GM13976 (cell line): ENCODE measurements at regions not wholly inside any gene's neighbourhood (a gene's known extent, or its start where the extent isn't known, plus 50 kb on each side); places are given as distances from the start of the nearest gene placed in this dataset.

ENCODE experiments used
- DNase-seq: peaks from one replicate; pipeline ENCODE4 v3.0.0; 2012; ENCODE audit warnings: low spot score
- CTCF ChIP-seq: IDR thresholded peaks from 2 replicates; pipeline ENCODE4 v1.5.1; 2012; ENCODE audit warnings: borderline replicate concordance, mild to moderate bottlenecking; ENCODE audit not compliant: insufficient read depth; ENCODE audit errors: extremely low read depth, missing control alignments, control extremely low read depth
- in situ Hi-C: fragments of 300-500 bp; cut with MboI; formaldehyde crosslinking; loops from one replicate; pipeline ENCODE4 v1.12.0; 2022; ENCODE audit warnings: low sequenced_read_pairs, mixed read lengths, inconsistent platforms; ENCODE audit not compliant: unreplicated experiment

GRCh38 chr1:38431535-38432376 lies 385.2 kb upstream of the POU3F1 start:
- DNase-seq = no peak
- in situ Hi-C loops = no loop called here
- TF ChIP-seq CTCF = no peak

DNA sequence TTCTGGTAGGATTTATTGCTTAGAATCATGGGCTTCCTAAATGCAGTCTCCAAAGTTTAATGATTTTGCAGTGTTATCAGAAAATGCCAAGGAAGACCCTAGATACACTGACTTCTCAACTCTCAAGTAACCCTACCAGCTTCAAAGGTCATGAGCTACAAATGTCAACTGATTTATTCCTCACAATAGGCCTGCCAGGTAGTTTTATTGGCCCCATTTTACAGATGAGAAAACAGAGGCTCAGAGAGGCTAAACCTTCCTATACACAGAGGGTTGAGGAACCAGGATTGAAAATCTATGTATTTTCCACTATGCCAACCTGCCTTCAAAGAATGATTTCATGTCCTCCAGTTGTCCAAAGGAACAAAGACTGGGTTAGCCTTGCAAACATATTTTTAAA lies 384.4 kb upstream of the POU3F1 start:
- DNase-seq = no peak
- no peak for TF ChIP-seq CTCF
- in situ Hi-C loops = no loop called here

- no peak for TF ChIP-seq CTCF
- in situ Hi-C loops = no loop called here
- DNase-seq = no peak
Measured at GRCh38 chr1:38424677-38425076, 378.1 kb upstream of the POU3F1 start.

GRCh38 chr1:38420666-38421065 lies 374.1 kb upstream of the POU3F1 start:
- no peak for TF ChIP-seq CTCF
- no peak for DNase-seq
- in situ Hi-C loops = no loop called here

DNA sequence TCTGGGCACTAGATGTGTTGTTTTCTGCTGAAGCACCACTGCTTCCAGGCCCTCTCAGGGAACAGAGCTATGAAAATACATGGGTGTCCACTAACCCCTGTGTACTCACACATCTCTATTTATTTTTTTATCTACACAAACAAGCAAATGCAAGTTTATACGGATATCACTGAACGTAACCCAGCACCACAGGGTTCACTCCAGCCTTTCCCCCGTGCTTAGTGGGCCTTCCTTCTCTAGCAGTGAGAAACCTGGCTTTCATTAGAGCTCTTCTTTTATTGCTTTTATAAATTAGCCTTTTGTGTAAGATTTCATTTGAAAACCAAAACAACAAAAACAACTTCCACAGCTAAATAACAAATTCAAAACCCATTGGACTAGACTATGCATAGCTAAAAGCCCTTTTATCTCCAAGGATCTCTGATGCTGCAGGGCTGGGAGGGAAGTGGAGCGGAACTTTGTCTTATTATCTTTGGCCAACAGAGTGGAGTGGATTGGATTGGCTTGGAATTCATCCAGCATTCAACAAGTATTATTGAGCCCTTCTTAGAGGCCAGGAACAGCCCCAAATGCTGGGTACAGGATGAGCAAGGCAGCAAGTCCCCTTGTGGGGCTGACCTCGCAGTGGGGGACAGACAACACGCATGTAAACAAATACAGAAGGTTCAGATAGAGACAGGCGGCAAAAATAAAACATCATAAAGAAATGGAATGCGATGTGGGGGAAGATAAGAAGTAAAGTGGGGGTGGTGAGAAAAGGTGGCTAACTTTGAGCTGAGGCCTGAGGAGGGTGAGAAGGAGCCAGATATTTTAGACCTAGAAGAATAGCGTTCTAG lies 371.8 kb upstream of the POU3F1 start:
- TF ChIP-seq CTCF = no peak

GRCh38 chr1:38403667-38404066 lies 357.1 kb upstream of the POU3F1 start:
- in situ Hi-C loops = no loop called here
- DNase-seq = no peak
- no peak for TF ChIP-seq CTCF

More for the DNA sequence above, 371.8 kb upstream of the POU3F1 start:
- in situ Hi-C loops = no loop called here
- no peak for DNase-seq
